ENCODE measurements at regions not wholly inside any gene's neighbourhood (a gene's known extent, or its start where the extent isn't known, plus 50 kb on each side); places are given as distances from the start of the nearest gene placed in this dataset.

DNA sequence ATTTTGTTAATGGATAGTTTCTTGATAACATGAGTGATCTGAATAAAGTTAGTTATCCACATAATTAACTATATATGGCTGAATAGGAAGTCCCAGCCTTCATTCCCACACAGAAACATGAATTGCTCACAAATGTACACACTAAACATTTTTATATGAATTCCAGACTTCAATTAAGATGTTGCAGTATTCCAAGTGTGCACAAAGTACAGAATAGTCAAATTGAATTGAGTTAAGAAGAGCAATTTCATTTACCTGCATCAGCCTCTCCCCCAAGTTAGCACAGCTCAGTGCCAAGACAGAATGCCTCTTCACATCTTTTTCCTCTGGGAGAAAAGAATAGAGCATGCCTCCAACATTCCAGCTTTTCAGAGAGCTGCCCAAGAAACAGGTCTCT is 207.0 kb upstream of the SAMSN1 start:
- Histone ChIP-seq H4K20me1 (ENCODE audit: insufficient read depth) (no peaks in the 10 kb centered on the region), H3K4me2 (peak overlapping the region; percentile 52), H3K4me3 (IDR thresholded peaks at IDR 0.05; ENCODE audit: insufficient read depth, low read depth, low read length) (no peak overlapping the region), H3K79me2 (ENCODE audit: insufficient read depth, low read depth) (no peaks in the 10 kb centered on the region), H3K4me1 (ENCODE audit: low read depth, poor library complexity, severe bottlenecking) (peaks cover 40% of the 10 kb centered on the region), H3K27ac (peak overlapping the region; percentile 36; the same call in 1 of the 2 replicates), H3K9ac (no peak overlapping the region), H2AFZ (ENCODE audit: low read depth) (no peak overlapping the region), H3K27me3 (ENCODE audit: insufficient read depth, low read depth) (no peaks in the 10 kb centered on the region), H3K36me3 (ENCODE audit: insufficient read depth) (no peaks in the 10 kb centered on the region)
- TF ChIP-seq, protein P1, sequence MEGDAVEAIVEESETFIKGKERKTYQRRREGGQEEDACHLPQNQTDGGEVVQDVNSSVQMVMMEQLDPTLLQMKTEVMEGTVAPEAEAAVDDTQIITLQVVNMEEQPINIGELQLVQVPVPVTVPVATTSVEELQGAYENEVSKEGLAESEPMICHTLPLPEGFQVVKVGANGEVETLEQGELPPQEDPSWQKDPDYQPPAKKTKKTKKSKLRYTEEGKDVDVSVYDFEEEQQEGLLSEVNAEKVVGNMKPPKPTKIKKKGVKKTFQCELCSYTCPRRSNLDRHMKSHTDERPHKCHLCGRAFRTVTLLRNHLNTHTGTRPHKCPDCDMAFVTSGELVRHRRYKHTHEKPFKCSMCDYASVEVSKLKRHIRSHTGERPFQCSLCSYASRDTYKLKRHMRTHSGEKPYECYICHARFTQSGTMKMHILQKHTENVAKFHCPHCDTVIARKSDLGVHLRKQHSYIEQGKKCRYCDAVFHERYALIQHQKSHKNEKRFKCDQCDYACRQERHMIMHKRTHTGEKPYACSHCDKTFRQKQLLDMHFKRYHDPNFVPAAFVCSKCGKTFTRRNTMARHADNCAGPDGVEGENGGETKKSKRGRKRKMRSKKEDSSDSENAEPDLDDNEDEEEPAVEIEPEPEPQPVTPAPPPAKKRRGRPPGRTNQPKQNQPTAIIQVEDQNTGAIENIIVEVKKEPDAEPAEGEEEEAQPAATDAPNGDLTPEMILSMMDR (conservative IDR thresholded peaks at IDR 0.05; ENCODE audit: low read depth, low read length) = no peak

DNA sequence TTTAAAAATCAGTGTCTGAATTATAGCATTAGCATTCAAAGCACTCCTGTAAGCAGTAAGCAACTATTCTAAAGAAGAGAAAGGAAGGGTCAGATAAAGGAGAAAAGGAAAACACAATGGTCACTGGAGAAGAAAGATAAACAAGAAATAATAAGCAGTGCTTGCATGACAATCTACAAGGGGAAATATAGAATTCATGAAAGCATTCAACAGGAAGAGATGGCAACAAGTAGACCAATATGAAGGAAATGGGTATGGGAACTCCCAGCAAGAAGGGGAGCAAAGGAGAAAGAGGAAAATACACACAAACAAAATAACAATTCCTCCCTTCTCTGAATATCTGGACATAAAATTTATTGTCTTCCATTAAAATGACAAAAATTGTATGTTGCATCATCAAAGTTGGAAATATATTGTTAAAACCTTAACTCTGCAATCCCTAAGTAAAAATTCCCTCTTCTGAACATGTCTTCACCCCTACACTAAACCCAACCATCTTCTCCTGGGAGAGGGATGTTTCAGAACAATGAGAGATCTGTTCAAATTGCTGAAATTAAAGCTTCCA is 206.3 kb upstream of the SAMSN1 start:
- Histone ChIP-seq H3K27ac (no peak overlapping the region), H3K9ac (no peak overlapping the region), H3K36me3 (ENCODE audit: insufficient read depth) (no peaks in the 10 kb centered on the region), H2AFZ (ENCODE audit: low read depth) (no peak overlapping the region), H3K4me1 (ENCODE audit: low read depth, poor library complexity, severe bottlenecking) (peaks cover 40% of the 10 kb centered on the region), H3K79me2 (ENCODE audit: insufficient read depth, low read depth) (no peaks in the 10 kb centered on the region), H3K27me3 (ENCODE audit: insufficient read depth, low read depth) (no peaks in the 10 kb centered on the region), H3K4me2 (peak overlapping the region; percentile 52; the same call in 1 of the 2 replicates), H3K4me3 (IDR thresholded peaks at IDR 0.05; ENCODE audit: insufficient read depth, low read depth, low read length) (no peak overlapping the region), H4K20me1 (ENCODE audit: insufficient read depth) (no peaks in the 10 kb centered on the region)
- TF ChIP-seq, protein P1 (conservative IDR thresholded peaks at IDR 0.05; ENCODE audit: low read depth, low read length) = no peak

DNA sequence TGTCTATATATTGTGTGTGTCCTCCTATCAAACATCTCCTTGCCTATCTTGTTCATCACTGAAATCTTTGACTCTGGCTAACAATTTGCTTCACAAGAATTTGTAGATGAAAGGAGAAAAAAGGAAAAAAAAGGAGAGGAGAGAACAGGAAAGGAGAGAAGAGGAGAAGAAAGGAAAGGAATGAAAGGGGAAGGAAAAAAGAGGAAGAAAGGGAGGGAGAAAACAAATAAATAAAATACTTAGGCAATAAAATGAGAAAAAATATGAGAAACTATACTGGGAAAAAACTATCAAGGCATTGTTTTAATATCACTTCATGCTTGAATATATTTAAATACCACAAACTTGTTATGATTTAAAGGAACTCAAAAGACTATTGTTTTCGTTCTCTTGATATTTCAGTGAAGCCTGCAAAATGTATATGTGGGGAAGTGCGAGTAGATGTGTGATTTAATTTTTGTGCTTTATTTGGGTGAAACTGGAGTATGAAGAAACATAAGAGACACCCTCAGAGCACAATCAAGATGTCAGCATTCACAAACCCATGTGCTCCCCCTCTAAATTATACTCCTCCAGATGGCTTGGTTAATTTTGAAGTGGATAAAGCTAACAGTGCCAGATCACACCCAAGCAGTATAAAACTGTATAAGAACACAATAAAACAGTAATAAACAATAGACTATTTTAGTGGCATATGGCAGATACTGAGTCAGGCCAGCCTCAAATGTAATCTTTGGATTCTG is 205.7 kb upstream of the SAMSN1 start:
- Histone ChIP-seq H3K4me2 (no peak overlapping the region; the same call in 1 of the 2 replicates), H2AFZ (ENCODE audit: low read depth) (no peak overlapping the region), H3K27ac (no peak overlapping the region), H3K9ac (no peak overlapping the region), H3K27me3 (ENCODE audit: insufficient read depth, low read depth) (no peaks in the 10 kb centered on the region), H4K20me1 (ENCODE audit: insufficient read depth) (no peaks in the 10 kb centered on the region), H3K79me2 (ENCODE audit: insufficient read depth, low read depth) (no peaks in the 10 kb centered on the region), H3K4me3 (IDR thresholded peaks at IDR 0.05; ENCODE audit: insufficient read depth, low read depth, low read length) (no peak overlapping the region), H3K36me3 (ENCODE audit: insufficient read depth) (no peaks in the 10 kb centered on the region), H3K4me1 (ENCODE audit: low read depth, poor library complexity, severe bottlenecking) (peaks cover 40% of the 10 kb centered on the region)
- TF ChIP-seq, protein P1 (conservative IDR thresholded peaks at IDR 0.05; ENCODE audit: low read depth, low read length) = no peak

DNA sequence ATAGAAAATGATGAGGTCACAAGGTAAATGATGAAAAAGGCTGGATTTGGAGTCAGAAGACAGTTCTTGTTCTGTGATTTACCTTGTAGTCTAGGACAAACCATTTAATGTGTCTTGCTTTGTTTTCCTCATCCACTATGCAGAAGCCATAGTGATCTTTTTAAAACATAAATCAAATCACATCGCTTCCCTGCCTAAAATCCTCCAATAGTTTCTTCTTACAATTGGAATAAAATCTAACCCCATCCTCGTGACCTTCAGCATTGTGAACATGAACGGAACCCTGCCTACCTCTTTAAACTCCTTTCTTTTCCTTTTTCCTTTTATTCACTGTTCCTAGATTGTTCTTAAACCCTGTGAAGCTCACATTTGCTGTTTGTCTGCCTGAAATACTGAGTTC is 204.9 kb upstream of the SAMSN1 start:
- no peak overlapping the region for H2AFZ ChIP-seq (ENCODE audit: low read depth)
- H3K27ac ChIP-seq = no peak overlapping the region
- H4K20me1 ChIP-seq (ENCODE audit: insufficient read depth) = no peaks in the 10 kb centered on the region

More for the DNA sequence above, 204.9 kb upstream of the SAMSN1 start:
- Histone ChIP-seq H3K4me2 (no peak overlapping the region), H3K36me3 (ENCODE audit: insufficient read depth) (no peaks in the 10 kb centered on the region), H3K4me1 (ENCODE audit: low read depth, poor library complexity, severe bottlenecking) (peaks cover 40% of the 10 kb centered on the region), H3K79me2 (ENCODE audit: insufficient read depth, low read depth) (no peaks in the 10 kb centered on the region), H3K27me3 (ENCODE audit: insufficient read depth, low read depth) (no peaks in the 10 kb centered on the region), H3K9ac (no peak overlapping the region), H3K4me3 (IDR thresholded peaks at IDR 0.05; ENCODE audit: insufficient read depth, low read depth, low read length) (no peak overlapping the region)
- TF ChIP-seq, protein P1 (conservative IDR thresholded peaks at IDR 0.05; ENCODE audit: low read depth, low read length) = no peak
